Spleen (tissue), 7 donors: ENCODE measurements at regions not wholly inside any gene's neighbourhood (a gene's known extent, or its start where the extent isn't known, plus 50 kb on each side); places are given as distances from the start of the nearest gene placed in this dataset.

Source experiments
- CTCF ChIP-seq, 11 experiments: fragments of 200-600 bp in 7 of 11; fragments of 450-650 bp in 4 of 11; sonication (generic) in 4 of 11; IDR thresholded peaks in 8 of 11; conservative IDR thresholded peaks in 3 of 11; 1 replicate in 7 of 11; 2 replicates in 4 of 11; pipeline versions ENCODE4 v1.4.0 to v1.8.0; 2016 to 2021; ENCODE audit warnings: antibody characterized with exemption in 11 of 11, inconsistent platforms in 4 of 11, mild to moderate bottlenecking in 1 of 11
- POLR2A ChIP-seq, 3 donors: fragments of 450-650 bp; IDR thresholded peaks; one replicate each; pipeline ENCODE4 v1.5.1; 2017; ENCODE audit warnings: antibody characterized with exemption in 3 of 3, mild to moderate bottlenecking in 1 of 3
- POLR2AphosphoS5 ChIP-seq, 3 donors: sonication (generic); formaldehyde crosslinking; IDR thresholded peaks; one replicate each; pipeline ENCODE4 v1.5.1; 2017; ENCODE audit warnings: antibody characterized with exemption in 3 of 3
- donor health status: DM: no; HTN: no; CAD: no; lungs with moderate emphysema.
- donor health status: DM: no; HTN: no; CAD: no.
- donor health status: DM: no; HTN: no; CAD: no.

DNA sequence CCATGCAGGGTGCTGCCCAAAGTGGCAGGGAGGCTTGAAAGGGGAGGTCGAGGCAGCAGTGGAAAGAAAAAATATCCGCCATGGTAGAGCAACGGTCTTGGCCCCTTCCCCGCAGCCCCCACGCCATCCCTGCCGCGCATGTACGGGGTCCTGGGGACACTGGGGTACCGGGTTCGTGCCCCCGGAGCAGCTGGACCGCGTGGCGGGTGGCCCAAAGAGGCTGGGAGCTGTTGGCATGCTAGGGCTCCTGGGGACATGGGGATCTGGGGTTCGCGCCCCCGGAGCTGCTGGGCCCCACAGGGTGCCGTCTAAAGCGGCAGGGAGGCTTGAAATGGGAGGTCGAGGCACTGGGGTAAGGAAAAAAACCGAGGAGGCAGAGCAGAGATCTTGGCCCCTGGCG, 316.5 kb downstream of the ALG10 start:
- TF ChIP-seq CTCF (IDR thresholded peaks at IDR 0.05 in 8 of 11, conservative IDR thresholded peaks at IDR 0.05 in 3 of 11): no peak
- no peak for TF ChIP-seq POLR2A (IDR thresholded peaks at IDR 0.05)
- no peak for TF ChIP-seq POLR2AphosphoS5 (IDR thresholded peaks at IDR 0.05)
